GM18505 (cell line): ENCODE measurements at regions not wholly inside any gene's neighbourhood (a gene's known extent, or its start where the extent isn't known, plus 50 kb on each side); places are given as distances from the start of the nearest gene placed in this dataset.
"Not testable (repeated sequence)": the region's sequence is repeated elsewhere in the genome, so short reads cannot be mapped to it uniquely, and the experiment has no call there.

ENCODE experiments used
- ATAC-seq: cut with Tn5 transposase; IDR thresholded peaks from one replicate; pipeline ENCODE4 v1.9.1; 2021; ENCODE audit not compliant: unreplicated experiment
- POLR2A ChIP-seq: IDR thresholded peaks from 4 replicates; pipeline ENCODE4 v1.6.1; 2011; ENCODE audit warnings: borderline replicate concordance; ENCODE audit not compliant: insufficient read depth, insufficient read length; ENCODE audit errors: extremely low read depth

- TF ChIP-seq POLR2A, result no peak
Observed at GRCh38 chr13:65343898-65344663, 1886.1 kb downstream of the PCDH9 start.

DNA sequence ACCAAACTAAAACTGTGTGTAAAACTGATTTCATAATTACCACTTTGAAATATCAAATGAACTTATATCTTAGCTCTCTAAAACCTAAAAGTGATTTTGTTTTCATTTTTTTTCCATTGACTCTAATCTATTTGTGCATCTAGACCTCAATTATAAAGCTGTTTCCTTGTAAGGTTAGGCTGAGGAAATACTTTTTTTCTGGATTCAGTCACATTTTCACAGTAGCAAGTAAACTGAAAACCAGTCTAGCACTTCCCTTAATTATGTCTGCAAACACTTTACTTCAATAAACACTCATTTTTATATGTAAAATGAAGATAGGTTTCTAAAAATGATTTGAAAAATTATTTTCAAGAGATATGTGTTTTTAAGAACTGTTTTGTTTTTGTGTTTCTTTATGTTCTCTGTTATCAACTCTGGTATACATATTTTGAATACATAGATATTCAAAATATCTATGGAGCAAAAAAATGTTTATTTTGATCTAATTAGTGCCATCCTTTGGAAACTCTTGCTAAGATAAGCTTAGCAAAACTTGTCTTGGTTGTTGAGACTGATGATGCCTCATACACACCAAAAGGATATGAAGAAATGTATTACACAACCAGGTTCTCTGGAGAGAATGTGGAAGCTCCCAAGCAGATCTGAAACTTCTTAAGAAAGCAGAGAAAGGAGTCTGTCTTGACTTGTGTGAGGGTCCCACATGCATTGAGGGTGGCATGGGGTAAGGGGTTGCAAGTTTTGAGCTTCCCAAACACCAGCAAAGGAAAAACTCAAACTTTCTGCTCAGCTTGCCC is 1887.4 kb downstream of the PCDH9 start:
- no peak for TF ChIP-seq POLR2A

More at GRCh38 chr13:65343898-65344663, 1886.1 kb downstream of the PCDH9 start:
- ATAC-seq, result no peak

GRCh38 chr13:65339241-65339640 is 1890.9 kb downstream of the PCDH9 start:
- ATAC-seq, result no peak
- TF ChIP-seq POLR2A, result no peak

More for the DNA sequence above, 1887.4 kb downstream of the PCDH9 start:
- ATAC-seq, result no peak

DNA sequence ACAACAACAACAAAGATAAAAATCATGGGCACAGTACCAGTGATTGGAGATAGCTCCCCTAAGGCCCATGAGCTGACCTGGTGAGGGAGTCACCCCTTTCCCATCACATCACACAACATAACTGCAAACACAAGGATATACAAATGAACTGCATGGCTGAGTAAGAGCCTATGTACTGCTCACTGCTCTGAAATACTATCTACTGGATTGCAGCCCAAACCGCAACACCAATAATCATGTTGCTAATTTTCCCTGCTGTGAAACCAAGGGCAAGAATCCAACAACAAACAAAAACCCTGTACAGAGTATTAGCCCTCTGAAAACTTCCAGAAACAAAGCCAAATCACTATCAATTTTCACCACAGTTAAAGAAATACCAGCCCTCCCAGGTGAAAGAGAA is 1893.2 kb downstream of the PCDH9 start:
- no peak for TF ChIP-seq POLR2A

DNA sequence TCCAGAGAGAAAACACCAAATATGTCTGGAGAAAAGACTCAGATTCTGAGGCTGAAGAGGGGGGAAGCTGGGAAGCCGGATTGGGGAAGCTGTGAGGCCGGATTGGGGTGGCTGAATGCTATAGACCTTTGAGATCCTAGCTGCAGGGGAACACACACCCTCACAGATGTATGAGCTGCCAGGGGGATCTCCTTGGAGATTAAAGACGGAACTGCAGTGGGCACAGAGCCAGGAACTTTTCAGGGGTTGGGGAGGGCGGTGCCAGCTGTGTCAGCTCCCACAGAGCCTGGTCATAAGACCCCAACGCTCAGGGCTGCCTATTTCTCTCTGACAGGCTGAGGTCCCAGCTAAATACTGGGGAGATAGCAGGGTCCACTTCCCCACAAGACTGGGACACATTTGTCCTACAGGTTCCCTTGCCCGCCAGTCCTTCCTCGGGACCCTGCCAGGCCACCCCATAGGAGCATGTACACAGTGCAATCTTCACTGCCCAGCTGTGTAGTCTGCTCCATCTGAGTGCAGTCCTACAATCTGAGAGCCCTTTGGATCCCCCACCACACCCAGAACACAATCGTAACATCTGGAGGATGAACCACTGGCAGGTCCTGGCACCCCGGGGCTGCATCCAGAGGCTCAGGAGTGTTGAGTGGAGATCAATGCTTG is 1893.9 kb downstream of the PCDH9 start:
- no peak for ATAC-seq

More for the DNA sequence above, 1893.2 kb downstream of the PCDH9 start:
- no peak for ATAC-seq

DNA sequence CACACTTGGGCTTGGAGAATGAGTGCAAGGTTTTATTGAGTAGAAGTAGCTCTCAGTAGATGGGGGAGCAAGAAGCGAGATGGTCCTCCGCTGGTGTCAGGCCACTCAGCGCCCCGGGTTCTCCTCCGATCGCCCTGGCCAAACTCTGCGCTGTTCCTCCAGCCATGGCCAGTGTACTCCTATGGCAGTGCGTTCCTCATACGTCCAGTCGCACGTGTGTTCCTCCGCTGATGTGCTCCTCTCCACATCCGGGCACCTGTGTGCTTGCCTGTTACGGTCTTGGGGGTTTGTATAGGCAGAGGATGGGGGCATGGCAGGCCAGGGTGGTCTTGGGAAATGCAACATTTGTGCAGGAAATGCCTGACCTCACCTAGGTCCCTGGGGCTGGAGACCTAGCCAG is 1899.4 kb downstream of the PCDH9 start:
- no peak for TF ChIP-seq POLR2A
- no peak for ATAC-seq

More for the DNA sequence above, 1893.9 kb downstream of the PCDH9 start:
- TF ChIP-seq POLR2A, result no peak

DNA sequence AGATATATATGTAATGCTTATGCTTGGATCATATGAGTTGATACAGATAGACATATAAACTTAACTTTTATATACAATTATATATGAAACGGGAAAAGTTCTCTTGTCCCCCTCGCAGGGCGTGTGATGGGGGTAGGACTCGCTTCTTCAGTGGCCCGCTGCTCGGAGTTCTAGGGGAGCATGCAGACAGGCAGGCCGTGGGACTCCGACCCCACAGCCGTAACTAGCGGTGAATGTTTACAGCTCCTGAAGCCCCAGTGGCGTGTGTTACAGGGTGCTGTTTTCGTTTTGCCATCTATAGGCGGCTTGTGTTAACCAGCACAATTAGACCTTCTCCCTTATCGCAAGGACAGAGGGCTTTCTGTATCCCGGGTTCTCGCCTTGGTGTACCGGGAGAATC is 1899.8 kb downstream of the PCDH9 start:
- ATAC-seq, result no peak
- TF ChIP-seq POLR2A, result no peak

GRCh38 chr13:65323192-65323591 is 1906.9 kb downstream of the PCDH9 start:
- ATAC-seq, result not testable (repeated sequence)

- ATAC-seq, result not testable (repeated sequence)
Observed at GRCh38 chr13:65321423-65321822, 1908.7 kb downstream of the PCDH9 start.

DNA sequence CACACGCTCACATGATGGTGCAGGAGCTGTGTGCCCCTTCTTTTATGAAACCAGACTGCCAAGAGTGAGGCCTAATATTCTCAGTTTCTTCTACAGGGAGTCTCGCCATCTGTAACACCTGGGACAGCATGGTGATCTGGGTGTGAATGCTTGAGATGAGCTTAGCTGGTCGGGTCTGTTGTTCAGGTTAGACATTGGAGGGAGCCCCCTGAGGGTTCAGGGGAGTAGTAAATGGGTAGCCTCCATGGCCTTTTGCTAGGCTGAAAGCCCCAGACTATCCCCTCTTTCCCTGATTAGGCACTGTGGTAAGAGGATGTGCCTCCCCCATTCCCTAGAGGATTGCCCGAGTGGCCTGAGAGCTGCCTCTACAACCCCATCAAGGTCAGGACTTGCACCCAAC is 1916.1 kb downstream of the PCDH9 start:
- no peak for TF ChIP-seq POLR2A
- no peak for ATAC-seq

GRCh38 chr13:65310663-65311328 is 1919.3 kb downstream of the PCDH9 start:
- ATAC-seq, result no peak
- no peak for TF ChIP-seq POLR2A

DNA sequence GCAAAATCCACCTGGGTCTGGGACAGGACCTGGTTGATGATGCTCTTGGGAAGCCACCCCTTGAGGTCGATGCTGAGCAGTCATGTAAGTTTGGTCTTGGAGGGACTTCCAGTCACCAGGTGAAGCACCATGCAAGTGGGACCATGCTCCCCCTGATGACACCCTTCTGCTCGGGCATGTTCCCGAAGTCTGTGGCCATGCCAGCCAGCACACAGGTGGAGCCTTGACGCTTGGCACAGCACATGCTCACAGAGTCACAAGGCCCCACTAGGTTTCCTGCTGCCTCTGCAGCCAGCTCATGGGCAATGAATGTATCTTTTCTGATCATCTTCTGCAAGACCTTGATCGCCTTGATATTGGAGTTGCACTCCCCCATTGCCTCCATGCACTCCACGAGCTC is 1920.2 kb downstream of the PCDH9 start:
- no peak for TF ChIP-seq POLR2A
- ATAC-seq, result no peak

DNA sequence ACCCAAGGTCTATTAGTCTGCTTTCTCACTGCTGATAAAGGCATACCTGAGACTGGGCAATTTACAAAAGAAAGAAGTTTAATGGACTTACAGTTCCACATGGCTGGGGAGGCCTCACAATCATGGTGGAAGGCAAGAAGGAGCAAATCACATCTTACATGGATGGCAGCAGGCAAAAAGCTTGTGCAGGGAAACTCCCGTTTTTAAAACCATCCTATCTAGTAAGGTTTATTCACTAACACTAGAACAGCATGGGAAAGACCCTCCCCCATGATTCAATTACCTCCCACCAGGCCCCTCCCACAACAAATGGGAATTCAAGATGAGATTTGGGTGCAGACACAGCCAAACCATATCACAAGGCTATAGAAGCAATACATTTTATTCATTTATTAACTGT is 1921.4 kb downstream of the PCDH9 start:
- not testable (repeated sequence) for ATAC-seq
